Smooth muscle cell (in vitro differentiated cells): ENCODE measurements at regions not wholly inside any gene's neighbourhood (a gene's known extent, or its start where the extent isn't known, plus 50 kb on each side); places are given as distances from the start of the nearest gene placed in this dataset.

Experiments used
- DNase-seq: peaks from one replicate; lab custom pipeline; 2025; ENCODE audit not compliant: unreplicated experiment; lab: John Stamatoyannopoulos, UW
- H2AFZ ChIP-seq: fragments of 200-600 bp; sonication (generic); 2 replicates; pipeline ENCODE4 v1.6.0; 2016; ENCODE audit warnings: antibody characterized with exemption, low read depth, mild to moderate bottlenecking
- H3F3A ChIP-seq: fragments of 200-600 bp; sonication (generic); 2 replicates; pipeline ENCODE4 v1.6.0; 2017; ENCODE audit warnings: antibody characterized with exemption, low read depth
- H3K27ac ChIP-seq: fragments of 200-600 bp; sonication (generic); 2 replicates; pipeline ENCODE4 v1.5.1; 2016; ENCODE audit warnings: low read depth, mild to moderate bottlenecking
- H3K27me3 ChIP-seq: fragments of 200-600 bp; sonication (generic); 2 replicates; pipeline ENCODE4 v1.6.1; 2016; ENCODE audit warnings: low read depth, mild to moderate bottlenecking
- H3K36me3 ChIP-seq: fragments of 200-600 bp; sonication (generic); 2 replicates; pipeline ENCODE4 v1.5.1; 2016; ENCODE audit warnings: low read depth
- H3K4me1 ChIP-seq: fragments of 200-600 bp; sonication (generic); 2 replicates; pipeline ENCODE4 v1.5.1; 2016; ENCODE audit warnings: low read depth
- H3K4me2 ChIP-seq: fragments of 200-600 bp; sonication (generic); 2 replicates; pipeline ENCODE4 v1.6.0; 2016; ENCODE audit warnings: mild to moderate bottlenecking
- H3K4me3 ChIP-seq: fragments of 200-600 bp; sonication (generic); 2 replicates; pipeline ENCODE4 v1.5.1; 2016; ENCODE audit warnings: mild to moderate bottlenecking
- H3K79me2 ChIP-seq: fragments of 200-600 bp; sonication (generic); 2 replicates; pipeline ENCODE4 v1.6.0; 2016; ENCODE audit warnings: low read depth, mild to moderate bottlenecking
- H3K9ac ChIP-seq: fragments of 200-600 bp; sonication (generic); 2 replicates; pipeline ENCODE4 v1.6.0; 2016; ENCODE audit warnings: low read depth
- H3K9me3 ChIP-seq: fragments of 200-600 bp; sonication (generic); replicated peaks from 2 replicates; pipeline ENCODE4 v1.5.1; 2016; ENCODE audit warnings: low read depth
- H4K20me1 ChIP-seq: fragments of 200-600 bp; sonication (generic); 2 replicates; pipeline ENCODE4 v1.6.0; 2016; ENCODE audit warnings: low read depth
- CTCF ChIP-seq: fragments of 200-600 bp; sonication (generic); IDR thresholded peaks from 2 replicates; pipeline ENCODE4 v1.5.1; 2017; ENCODE audit warnings: borderline replicate concordance, mild to moderate bottlenecking, antibody characterized with exemption; ENCODE audit not compliant: insufficient read depth, poor library complexity, severe bottlenecking
- WGBS: methylation state at CpG from one replicate; pipeline ENCODE4 v1.1.7; 2016; ENCODE audit warnings: low lambda C conversion rate; 5-methylcytosine and 5-hydroxymethylcytosine counted together

GRCh38 chr9:109830545-109830944 is 50.5 kb downstream of the PALM2AKAP2 start:
- Histone ChIP-seq H3K4me2 (no peak overlapping the region), H3F3A (no peaks in the 10 kb centered on the region), H3K4me3 (no peak overlapping the region), H3K27me3 (no peaks in the 10 kb centered on the region), H3K27ac (no peak overlapping the region), H3K79me2 (peaks cover 20% of the 10 kb centered on the region), H3K36me3 (no peaks in the 10 kb centered on the region), H4K20me1 (peaks cover 27% of the 10 kb centered on the region), H2AFZ (no peak overlapping the region), H3K4me1 (no peaks in the 10 kb centered on the region), H3K9ac (no peak overlapping the region), H3K9me3 (no peaks in the 10 kb centered on the region)
- no peak for TF ChIP-seq CTCF
- no peak for DNase-seq
- 98% methylated on average over 5 of the region's 5 CpGs for WGBS

DNA sequence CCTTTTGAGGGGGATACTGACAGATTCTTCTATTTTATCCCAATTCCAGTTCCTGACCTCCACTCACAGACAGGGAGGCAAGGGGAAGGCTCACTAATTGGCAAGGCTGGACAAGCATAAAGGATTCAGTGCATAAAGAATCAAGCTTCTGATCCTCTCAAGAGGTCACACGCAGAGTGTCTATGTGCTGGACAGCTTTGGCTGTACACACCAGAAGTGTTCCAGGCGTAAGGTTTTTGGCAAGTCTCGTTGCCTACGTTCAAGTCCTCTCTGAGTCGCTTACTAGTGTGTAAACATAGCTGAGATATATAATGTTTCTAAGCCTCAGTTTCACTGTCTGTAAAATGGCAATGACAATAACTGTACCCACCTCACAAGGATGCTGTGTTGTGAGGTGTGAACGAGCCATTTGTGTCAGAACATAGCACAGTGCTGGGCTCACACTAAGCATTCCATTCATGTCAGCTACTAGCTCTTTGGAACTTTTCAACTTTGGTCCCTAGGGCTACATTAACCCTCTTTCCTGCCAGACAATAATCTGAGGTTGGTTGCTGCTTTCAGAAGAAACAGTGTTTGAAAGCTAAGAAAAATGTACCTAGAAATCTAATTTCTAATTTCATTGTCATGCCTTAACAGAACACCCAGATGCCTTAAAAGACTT is 52.1 kb downstream of the PALM2AKAP2 start:
- no peaks in the 10 kb centered on the region for H3F3A ChIP-seq
- no peaks in the 10 kb centered on the region for H3K27me3 ChIP-seq
- H3K4me2 ChIP-seq, result no peak overlapping the region
- H3K4me3 ChIP-seq, result no peak overlapping the region
- no peak overlapping the region for H3K27ac ChIP-seq
- no peak for TF ChIP-seq CTCF
- peaks cover 27% of the 10 kb centered on the region for H4K20me1 ChIP-seq
- no peaks in the 10 kb centered on the region for H3K9me3 ChIP-seq
- DNase-seq, result no peak
- H3K9ac ChIP-seq, result no peak overlapping the region
- no peak overlapping the region for H2AFZ ChIP-seq
- H3K4me1 ChIP-seq, result no peaks in the 10 kb centered on the region
- WGBS, result 98% methylated on average over 6 of the region's 6 CpGs
- H3K79me2 ChIP-seq, result peaks cover 20% of the 10 kb centered on the region
- no peaks in the 10 kb centered on the region for H3K36me3 ChIP-seq

GRCh38 chr9:109834855-109835254 is 54.9 kb downstream of the PALM2AKAP2 start:
- 96% methylated on average over 2 of the region's 2 CpGs for WGBS
- Histone ChIP-seq H3K36me3 (no peaks in the 10 kb centered on the region), H3K9ac (no peak overlapping the region), H2AFZ (no peak overlapping the region), H3K4me1 (no peaks in the 10 kb centered on the region), H3K4me2 (no peak overlapping the region), H3K79me2 (no peaks in the 10 kb centered on the region), H4K20me1 (peaks cover 17% of the 10 kb centered on the region), H3K9me3 (no peaks in the 10 kb centered on the region), H3K27me3 (no peaks in the 10 kb centered on the region), H3K27ac (no peak overlapping the region), H3K4me3 (no peak overlapping the region), H3F3A (no peaks in the 10 kb centered on the region)
- DNase-seq, result no peak
- TF ChIP-seq CTCF, result no peak

- Histone ChIP-seq H3K36me3 (no peaks in the 10 kb centered on the region), H3K9ac (no peak overlapping the region), H3K79me2 (peaks cover 7% of the 10 kb centered on the region), H2AFZ (no peak overlapping the region), H3K27me3 (no peaks in the 10 kb centered on the region), H3K27ac (no peak overlapping the region), H4K20me1 (peaks cover 35% of the 10 kb centered on the region), H3K4me2 (no peak overlapping the region), H3K4me3 (no peak overlapping the region), H3F3A (no peaks in the 10 kb centered on the region), H3K9me3 (no peaks in the 10 kb centered on the region), H3K4me1 (no peaks in the 10 kb centered on the region)
- no peak for TF ChIP-seq CTCF
- DNase-seq, result no peak
- WGBS, result 83% methylated on average over 11 of the region's 11 CpGs
These were observed 63.6 kb downstream of the PALM2AKAP2 start for GRCh38 chr9:109843641-109844040.
